GM21723 (cell line): ENCODE measurements at regions not wholly inside any gene's neighbourhood (a gene's known extent, or its start where the extent isn't known, plus 50 kb on each side); places are given as distances from the start of the nearest gene placed in this dataset.

Source experiments
- ATAC-seq: cut with Tn5 transposase; IDR thresholded peaks from one replicate; pipeline ENCODE4 v1.9.1; 2021; ENCODE audit warnings: mild to moderate bottlenecking, moderate library complexity; ENCODE audit not compliant: unreplicated experiment

- ATAC-seq: no peak
Measured at GRCh38 chr3:30201715-30202114, 404.7 kb upstream of the TGFBR2 start.

- ATAC-seq: no peak
Measured at GRCh38 chr3:30203301-30203700, 403.1 kb upstream of the TGFBR2 start.

GRCh38 chr3:30204126-30204525 is 402.3 kb upstream of the TGFBR2 start:
- no peak for ATAC-seq

GRCh38 chr3:30206051-30206450 is 400.4 kb upstream of the TGFBR2 start:
- no peak for ATAC-seq

- ATAC-seq: no peak
Measured at GRCh38 chr3:30221619-30222018, 384.8 kb upstream of the TGFBR2 start.

- ATAC-seq: no peak
Measured at GRCh38 chr3:30222441-30222840, 384.0 kb upstream of the TGFBR2 start.

- ATAC-seq: no peak
Measured at GRCh38 chr3:30225021-30225420, 381.4 kb upstream of the TGFBR2 start.

- no peak for ATAC-seq
Measured at GRCh38 chr3:30226601-30227151, 379.7 kb upstream of the TGFBR2 start.

GRCh38 chr3:30227571-30228301 is 378.7 kb upstream of the TGFBR2 start:
- no peak for ATAC-seq

GRCh38 chr3:30228302-30228631 is 378.1 kb upstream of the TGFBR2 start:
- ATAC-seq: no peak

GRCh38 chr3:30231277-30232141 is 374.9 kb upstream of the TGFBR2 start:
- no peak for ATAC-seq

GRCh38 chr3:30232142-30232541 is 374.3 kb upstream of the TGFBR2 start:
- ATAC-seq: no peak

GRCh38 chr3:30233913-30234646 is 372.3 kb upstream of the TGFBR2 start:
- no peak for ATAC-seq

- no peak for ATAC-seq
Measured at GRCh38 chr3:30236011-30236410, 370.4 kb upstream of the TGFBR2 start.

- no peak for ATAC-seq
Measured at GRCh38 chr3:30241721-30242120, 364.7 kb upstream of the TGFBR2 start.

GRCh38 chr3:30245858-30246622 is 360.4 kb upstream of the TGFBR2 start:
- ATAC-seq: no peak

- ATAC-seq: peak; percentile 90
Measured at GRCh38 chr3:30248423-30248822, 358.0 kb upstream of the TGFBR2 start.

- ATAC-seq: no peak
Measured at GRCh38 chr3:30252474-30252873, 353.9 kb upstream of the TGFBR2 start.

- no peak for ATAC-seq
Measured at GRCh38 chr3:30253832-30254231, 352.6 kb upstream of the TGFBR2 start.

GRCh38 chr3:30256474-30256873 is 349.9 kb upstream of the TGFBR2 start:
- no peak for ATAC-seq
